ENCODE measurements at regions not wholly inside any gene's neighbourhood (a gene's known extent, or its start where the extent isn't known, plus 50 kb on each side); places are given as distances from the start of the nearest gene placed in this dataset.

- no peak overlapping the region for H3K4me3 ChIP-seq (ENCODE audit: low read depth, low read length)
- no peak for DNase-seq (ENCODE audit: low read depth, low spot score)
- TF ChIP-seq CTCF (IDR thresholded peaks at IDR 0.05; ENCODE audit: low read depth, low read length), result no peak
- in situ Hi-C loops (cut with HindIII; ENCODE audit: low sequenced_read_pairs), result no loop called here
These were observed 444.0 kb downstream of the XYLT1 start for GRCh38 chr16:17026600-17027242.

DNA sequence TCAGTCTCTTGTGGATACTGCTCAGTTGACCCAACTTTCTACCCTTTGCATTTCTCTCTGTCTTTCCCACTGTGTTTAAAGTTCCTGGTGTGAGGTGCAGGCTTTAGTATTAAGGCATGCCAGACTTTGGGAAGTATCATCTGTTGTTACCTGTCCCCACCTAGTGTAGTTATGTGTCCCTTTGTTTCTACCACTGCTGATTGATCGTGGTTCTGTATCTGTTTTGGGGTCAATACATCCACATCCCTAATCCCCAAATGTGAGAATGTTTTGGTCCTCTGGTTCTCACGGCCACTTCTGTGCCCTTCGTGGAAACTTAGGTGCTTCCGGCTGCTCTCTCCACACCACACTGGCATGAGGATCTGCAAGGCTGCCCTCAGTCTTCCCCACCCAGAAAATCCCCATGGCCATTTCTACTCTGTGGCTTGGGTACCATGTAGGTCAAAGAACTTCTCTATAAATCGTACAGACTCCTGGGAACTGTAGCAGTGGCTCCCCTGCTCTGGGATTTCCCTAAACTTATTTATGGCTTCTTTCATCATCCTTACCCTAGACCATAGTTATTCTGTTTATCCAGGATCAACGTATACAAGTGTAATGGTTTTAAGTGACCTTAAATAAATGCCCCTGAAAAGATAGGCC lies 443.2 kb downstream of the XYLT1 start:
- no peak overlapping the region for H3K4me3 ChIP-seq (ENCODE audit: low read depth, low read length)
- DNase-seq (ENCODE audit: low read depth, low spot score), result no peak
- in situ Hi-C loops (cut with HindIII; ENCODE audit: low sequenced_read_pairs), result no loop called here
- no peak for TF ChIP-seq CTCF (IDR thresholded peaks at IDR 0.05; ENCODE audit: low read depth, low read length)

- in situ Hi-C loops (cut with HindIII; ENCODE audit: low sequenced_read_pairs), result no loop called here
- TF ChIP-seq CTCF (IDR thresholded peaks at IDR 0.05; ENCODE audit: low read depth, low read length), result no peak
These were observed 441.0 kb downstream of the XYLT1 start for GRCh38 chr16:17029602-17030350.

DNA sequence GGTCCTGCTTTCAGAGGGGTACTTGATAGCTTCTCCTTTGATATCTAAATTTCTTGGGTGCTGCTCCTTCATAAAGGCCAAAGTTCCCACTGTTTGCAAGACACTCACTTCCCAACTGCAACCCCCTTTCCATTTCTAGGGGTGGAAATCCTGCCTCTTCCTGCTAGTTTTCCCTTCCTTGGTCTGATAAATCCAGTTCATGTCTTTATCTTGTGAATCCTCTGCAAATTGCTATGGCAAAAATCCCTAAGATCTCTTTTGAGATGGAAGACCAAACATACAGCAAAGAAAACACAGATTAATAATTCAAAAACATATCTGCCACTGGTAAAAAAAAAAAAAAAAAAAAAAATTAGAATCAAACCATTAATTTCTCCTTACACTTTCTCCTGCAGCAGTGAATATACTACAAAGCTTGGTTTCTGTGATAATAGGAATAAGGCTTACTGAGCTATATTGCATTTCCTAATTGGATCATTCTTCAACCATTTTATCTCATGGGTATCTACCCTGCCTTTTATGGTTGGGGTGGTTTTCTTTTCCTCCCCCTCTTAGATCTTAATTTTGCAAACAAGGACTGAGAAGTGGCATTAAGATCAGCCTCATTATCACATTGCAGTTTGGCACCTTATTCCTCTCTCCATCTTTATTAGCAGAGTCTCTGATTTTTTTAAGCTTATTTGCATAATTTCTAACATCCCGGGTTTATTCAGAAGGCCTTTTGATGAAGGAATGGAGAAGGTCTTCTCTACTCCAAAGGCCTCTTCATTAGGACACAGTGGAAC lies 439.1 kb downstream of the XYLT1 start:
- no peak for DNase-seq (ENCODE audit: low read depth, low spot score)
- no peak for TF ChIP-seq CTCF (IDR thresholded peaks at IDR 0.05; ENCODE audit: low read depth, low read length)
- no peak overlapping the region for H3K4me3 ChIP-seq (ENCODE audit: low read depth, low read length)
- in situ Hi-C loops (cut with HindIII; ENCODE audit: low sequenced_read_pairs), result no loop called here

More at GRCh38 chr16:17029602-17030350, 441.0 kb downstream of the XYLT1 start:
- no peak overlapping the region for H3K4me3 ChIP-seq (ENCODE audit: low read depth, low read length)
- DNase-seq (ENCODE audit: low read depth, low spot score), result no peak

DNA sequence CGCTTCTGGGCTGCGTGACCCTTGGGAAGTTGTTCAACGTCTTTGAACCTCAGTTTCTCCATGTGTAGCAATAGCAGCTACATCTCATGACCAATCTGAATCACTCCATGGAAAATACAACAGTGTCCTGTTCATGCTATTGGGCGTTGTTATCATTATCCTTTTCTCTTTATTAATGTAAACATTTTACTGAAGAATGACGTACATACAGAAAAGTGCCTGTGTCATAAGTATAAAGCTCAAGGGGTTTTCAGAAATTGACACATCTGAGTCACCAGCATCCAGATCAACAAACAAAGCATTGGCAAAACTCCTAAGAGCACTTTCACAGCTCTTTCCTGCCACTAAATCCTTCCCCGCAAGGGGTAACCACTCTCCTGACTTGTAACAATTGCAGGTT lies 438.4 kb downstream of the XYLT1 start:
- no peak for DNase-seq (ENCODE audit: low read depth, low spot score)
- TF ChIP-seq CTCF (IDR thresholded peaks at IDR 0.05; ENCODE audit: low read depth, low read length), result no peak
- no peak overlapping the region for H3K4me3 ChIP-seq (ENCODE audit: low read depth, low read length)
- in situ Hi-C loops (cut with HindIII; ENCODE audit: low sequenced_read_pairs), result no loop called here

All from astrocyte of the spinal cord (primary cell).